ENCODE measurements at regions not wholly inside any gene's neighbourhood (a gene's known extent, or its start where the extent isn't known, plus 50 kb on each side); places are given as distances from the start of the nearest gene placed in this dataset.
"Not testable (repeated sequence)": the region's sequence is repeated elsewhere in the genome, so short reads cannot be mapped to it uniquely, and the experiment has no call there.

DNA sequence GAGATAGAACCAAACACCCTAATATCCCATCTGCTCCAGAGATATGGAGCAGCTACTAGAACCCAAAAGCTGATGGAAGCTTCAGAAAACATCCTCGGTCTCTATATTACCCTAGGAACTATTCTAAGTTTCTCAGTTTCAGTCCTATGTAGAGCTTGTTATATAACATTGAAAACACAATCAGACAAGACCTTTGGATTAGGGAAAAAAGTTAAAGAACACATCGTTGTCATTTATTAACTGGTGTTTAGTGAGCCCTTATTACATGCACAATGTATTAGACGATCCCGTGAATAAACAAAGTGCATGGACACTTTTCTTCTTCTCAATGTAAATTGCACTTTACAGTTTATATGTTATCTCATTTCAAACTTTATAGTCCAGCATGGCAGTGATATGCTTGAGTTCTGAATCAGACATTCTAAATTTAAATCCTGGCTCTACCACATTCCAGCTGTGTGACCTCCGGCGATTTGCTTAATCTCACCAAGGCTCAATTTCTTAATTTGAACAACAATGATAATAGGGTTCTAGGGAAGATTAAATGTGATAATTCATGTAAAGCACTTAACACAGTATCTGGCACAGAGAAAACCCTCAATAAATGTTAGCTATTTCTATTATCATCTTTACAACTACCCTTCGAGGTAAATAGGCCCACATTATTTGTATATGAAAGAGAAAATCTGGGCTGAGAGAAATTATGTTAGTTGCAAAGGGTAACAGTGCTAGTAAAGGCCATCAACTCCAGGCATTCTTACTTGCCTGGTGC, 83.6 kb upstream of the PIK3C3 start:
- Histone ChIP-seq H3K9ac (ENCODE audit: low read length) (peak overlapping the region; percentile 35; the same call in 1 of the 2 replicates), H3F3A (ENCODE audit: low read length, unreplicated experiment) (no peaks in the 10 kb centered on the region), H3K4me1 (ENCODE audit: insufficient read depth, low read length) (peaks cover 50% of the 10 kb centered on the region), H4K20me1 (ENCODE audit: low read length) (no peaks in the 10 kb centered on the region), H3K79me2 (ENCODE audit: low read length) (no peaks in the 10 kb centered on the region), H3K9me2 (replicated peaks; ENCODE audit: low read length) (no peaks in the 10 kb centered on the region), H2AFZ (ENCODE audit: low read length) (no peak overlapping the region), H3K27me3 (ENCODE audit: low read length) (no peaks in the 10 kb centered on the region), H3K4me2 (ENCODE audit: low read length) (peak overlapping the region; percentile 66), H3K4me3 (ENCODE audit: low read length) (0 out of 2 replicates have a peak overlapping the region, but pooled peaks have one; percentile 0), H3K36me3 (ENCODE audit: low read depth, low read length) (no peaks in the 10 kb centered on the region), H3K27ac (ENCODE audit: low read length) (peak overlapping the region; percentile 79), H3K9me3 (ENCODE audit: low read length) (no peaks in the 10 kb centered on the region)
- TF ChIP-seq, protein P1, sequence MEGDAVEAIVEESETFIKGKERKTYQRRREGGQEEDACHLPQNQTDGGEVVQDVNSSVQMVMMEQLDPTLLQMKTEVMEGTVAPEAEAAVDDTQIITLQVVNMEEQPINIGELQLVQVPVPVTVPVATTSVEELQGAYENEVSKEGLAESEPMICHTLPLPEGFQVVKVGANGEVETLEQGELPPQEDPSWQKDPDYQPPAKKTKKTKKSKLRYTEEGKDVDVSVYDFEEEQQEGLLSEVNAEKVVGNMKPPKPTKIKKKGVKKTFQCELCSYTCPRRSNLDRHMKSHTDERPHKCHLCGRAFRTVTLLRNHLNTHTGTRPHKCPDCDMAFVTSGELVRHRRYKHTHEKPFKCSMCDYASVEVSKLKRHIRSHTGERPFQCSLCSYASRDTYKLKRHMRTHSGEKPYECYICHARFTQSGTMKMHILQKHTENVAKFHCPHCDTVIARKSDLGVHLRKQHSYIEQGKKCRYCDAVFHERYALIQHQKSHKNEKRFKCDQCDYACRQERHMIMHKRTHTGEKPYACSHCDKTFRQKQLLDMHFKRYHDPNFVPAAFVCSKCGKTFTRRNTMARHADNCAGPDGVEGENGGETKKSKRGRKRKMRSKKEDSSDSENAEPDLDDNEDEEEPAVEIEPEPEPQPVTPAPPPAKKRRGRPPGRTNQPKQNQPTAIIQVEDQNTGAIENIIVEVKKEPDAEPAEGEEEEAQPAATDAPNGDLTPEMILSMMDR (conservative IDR thresholded peaks at IDR 0.05; ENCODE audit: low read depth, low read length), result no peak
- TF ChIP-seq EZH2 (IDR thresholded peaks at IDR 0.05; ENCODE audit: low read length, unreplicated experiment), result no peak
- TF ChIP-seq EZH2phosphoT487 (IDR thresholded peaks at IDR 0.05; ENCODE audit: borderline replicate concordance, low read length), result no peak
- POLR2A ChIA-PET (ENCODE audit: unreplicated experiment), result interaction anchor here (0.6 kb wide), 1 partner anchor 109 kb away, joined by 4 read pairs; no protein-coding TSS in a partner anchor
- CTCF ChIA-PET, result no interaction called here
- peak; percentile 34 for DNase-seq
- intact Hi-C loops (cut with micrococcal nuclease), result no loop called here
- no peak; the same call in 1 of the 2 replicates for ATAC-seq
- BruUV-seq (replicated peaks), result no TSS peak

DNA sequence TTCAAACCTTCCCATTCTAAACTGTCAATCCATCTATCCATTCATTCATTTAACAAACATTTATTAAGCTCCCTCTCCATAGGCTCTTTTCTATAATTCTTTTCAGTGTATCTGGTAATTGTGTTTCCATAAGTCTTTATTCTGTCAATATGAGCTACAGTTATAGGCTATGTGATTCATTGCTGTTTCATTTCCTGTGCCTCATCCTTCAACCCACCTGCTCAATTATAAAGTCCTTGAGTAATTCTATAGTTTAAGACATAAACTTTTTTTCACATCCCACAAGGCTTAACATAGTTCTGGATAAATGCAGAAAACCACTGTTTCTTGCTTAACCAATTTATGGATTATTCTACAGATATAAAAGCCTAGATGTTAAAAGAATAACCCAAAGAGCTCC, 84.2 kb upstream of the PIK3C3 start:
- Histone ChIP-seq H3K4me1 (ENCODE audit: insufficient read depth, low read length) (peaks cover 50% of the 10 kb centered on the region), H3K4me2 (ENCODE audit: low read length) (peak overlapping the region; percentile 66), H3K36me3 (ENCODE audit: low read depth, low read length) (no peaks in the 10 kb centered on the region), H3K9ac (ENCODE audit: low read length) (no peak overlapping the region; the same call in 1 of the 2 replicates), H3K9me3 (ENCODE audit: low read length) (no peaks in the 10 kb centered on the region), H2AFZ (ENCODE audit: low read length) (no peak overlapping the region), H4K20me1 (ENCODE audit: low read length) (no peaks in the 10 kb centered on the region), H3K27ac (ENCODE audit: low read length) (peak overlapping the region; percentile 79), H3K27me3 (ENCODE audit: low read length) (no peaks in the 10 kb centered on the region), H3K9me2 (replicated peaks; ENCODE audit: low read length) (no peaks in the 10 kb centered on the region), H3F3A (ENCODE audit: low read length, unreplicated experiment) (no peaks in the 10 kb centered on the region), H3K4me3 (ENCODE audit: low read length) (no peak overlapping the region), H3K79me2 (ENCODE audit: low read length) (no peaks in the 10 kb centered on the region)
- TF ChIP-seq EZH2 (IDR thresholded peaks at IDR 0.05; ENCODE audit: low read length, unreplicated experiment) (no peak), EZH2phosphoT487 (IDR thresholded peaks at IDR 0.05; ENCODE audit: borderline replicate concordance, low read length) (no peak)
- TF ChIP-seq, protein P1 (conservative IDR thresholded peaks at IDR 0.05; ENCODE audit: low read depth, low read length), result no peak
- POLR2A ChIA-PET (ENCODE audit: unreplicated experiment), result interaction anchor here (0.6 kb wide), 1 partner anchor 109 kb away, joined by 4 read pairs; no protein-coding TSS in a partner anchor
- intact Hi-C loops (cut with micrococcal nuclease), result no loop called here
- BruUV-seq (replicated peaks), result no TSS peak
- ATAC-seq (peak; percentile 74), DNase-seq (peak; percentile 67)
- CTCF ChIA-PET, result no interaction called here

DNA sequence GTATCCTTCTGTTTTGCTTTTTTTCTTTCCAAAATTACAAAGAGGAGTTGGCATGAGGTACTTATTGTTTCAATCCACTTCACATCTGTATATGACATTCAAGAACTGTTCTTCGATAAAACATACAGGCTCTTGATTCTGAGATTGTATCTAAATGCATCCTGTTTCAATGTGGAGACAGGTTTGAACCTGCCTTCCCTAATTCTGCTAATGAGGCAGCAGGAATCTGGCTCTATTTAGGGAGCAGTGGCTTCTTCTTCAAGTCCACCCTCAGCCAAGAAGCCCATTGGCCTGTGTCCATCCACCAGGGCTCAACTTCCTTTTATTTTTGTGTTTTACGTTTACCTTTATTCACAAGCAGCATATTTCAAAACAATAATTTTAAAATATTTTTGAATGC, 84.8 kb upstream of the PIK3C3 start:
- no TSS peak for BruUV-seq (replicated peaks)
- H3K9me3 ChIP-seq (ENCODE audit: low read length), result no peaks in the 10 kb centered on the region
- DNase-seq (no peak), ATAC-seq (no peak)
- TF ChIP-seq, protein P1 (conservative IDR thresholded peaks at IDR 0.05; ENCODE audit: low read depth, low read length), result no peak
- TF ChIP-seq EZH2 (IDR thresholded peaks at IDR 0.05; ENCODE audit: low read length, unreplicated experiment), result no peak
- no peaks in the 10 kb centered on the region for H4K20me1 ChIP-seq (ENCODE audit: low read length)
- no peak overlapping the region for H3K4me2 ChIP-seq (ENCODE audit: low read length)
- H3K27ac ChIP-seq (ENCODE audit: low read length), result peak overlapping the region; percentile 79
- intact Hi-C loops (cut with micrococcal nuclease), result no loop called here
- H3K4me3 ChIP-seq (ENCODE audit: low read length), result no peak overlapping the region
- H3K79me2 ChIP-seq (ENCODE audit: low read length), result no peaks in the 10 kb centered on the region
- ChIA-PET POLR2A (ENCODE audit: unreplicated experiment) (no interaction called here), CTCF (no interaction called here)
- no peaks in the 10 kb centered on the region for H3K9me2 ChIP-seq (replicated peaks; ENCODE audit: low read length)
- peaks cover 44% of the 10 kb centered on the region for H3K4me1 ChIP-seq (ENCODE audit: insufficient read depth, low read length)
- no peak overlapping the region for H2AFZ ChIP-seq (ENCODE audit: low read length)
- H3K9ac ChIP-seq (ENCODE audit: low read length), result no peak overlapping the region
- no peaks in the 10 kb centered on the region for H3K36me3 ChIP-seq (ENCODE audit: low read depth, low read length)
- H3K27me3 ChIP-seq (ENCODE audit: low read length), result no peaks in the 10 kb centered on the region
- H3F3A ChIP-seq (ENCODE audit: low read length, unreplicated experiment), result no peaks in the 10 kb centered on the region

DNA sequence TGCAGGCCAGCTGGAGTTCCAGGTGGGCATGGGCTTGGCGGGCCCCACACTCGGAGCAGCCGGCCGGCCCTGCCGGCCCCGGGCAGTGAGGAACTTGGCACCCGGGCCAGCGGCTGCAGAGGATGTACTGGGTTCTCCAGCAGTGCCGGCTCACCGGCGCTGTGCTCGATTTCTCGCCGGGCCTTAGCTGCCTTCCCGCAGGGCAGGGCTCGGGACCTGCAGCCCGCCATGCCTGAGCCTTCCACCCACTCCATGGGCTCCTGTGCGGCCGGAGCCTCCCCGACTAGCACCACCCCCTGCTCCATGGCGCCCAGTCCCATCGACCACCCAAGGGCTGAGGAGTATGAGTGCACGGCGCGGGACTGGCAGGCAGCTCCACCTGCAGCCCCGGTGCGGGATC, 89.2 kb upstream of the PIK3C3 start:
- DNase-seq; H2AFZ ChIP-seq (ENCODE audit: low read length); H3F3A ChIP-seq (ENCODE audit: low read length, unreplicated experiment); intact Hi-C loops (cut with micrococcal nuclease); H3K9me3 ChIP-seq (ENCODE audit: low read length); CTCF ChIA-PET; H3K79me2 ChIP-seq (ENCODE audit: low read length); ATAC-seq; H3K9ac ChIP-seq (ENCODE audit: low read length); H3K36me3 ChIP-seq (ENCODE audit: low read depth, low read length); H3K9me2 ChIP-seq (replicated peaks; ENCODE audit: low read length); POLR2A ChIA-PET (ENCODE audit: unreplicated experiment); H3K27me3 ChIP-seq (ENCODE audit: low read length); H3K27ac ChIP-seq (ENCODE audit: low read length); H4K20me1 ChIP-seq (ENCODE audit: low read length); H3K4me2 ChIP-seq (ENCODE audit: low read length); BruUV-seq (replicated peaks); H3K4me3 ChIP-seq (ENCODE audit: low read length): not testable (repeated sequence)
- H3K4me1 ChIP-seq (ENCODE audit: insufficient read depth, low read length), result peaks cover 10% of the 10 kb centered on the region; the same call in 1 of the 2 replicates
